ENCODE measurements at regions not wholly inside any gene's neighbourhood (a gene's known extent, or its start where the extent isn't known, plus 50 kb on each side); places are given as distances from the start of the nearest gene placed in this dataset.

GRCh38 chr2:181332044-181332605 is 125.1 kb upstream of the ITGA4 start:
- TF ChIP-seq EZH2 (IDR thresholded peaks at IDR 0.05; ENCODE audit: low read length) (no peak), CTCF (optimal IDR thresholded peaks at IDR 0.05 in 1 of 3, IDR thresholded peaks at IDR 0.05 in 1 of 3, conservative IDR thresholded peaks at IDR 0.05 in 1 of 3; ENCODE audit: extremely low read depth in 1 of 3, insufficient read depth in 2 of 3, low read length in 3 of 3) (no peak)
